IPS-18a (cell line): ENCODE measurements at regions not wholly inside any gene's neighbourhood (a gene's known extent, or its start where the extent isn't known, plus 50 kb on each side); places are given as distances from the start of the nearest gene placed in this dataset.

Source experiments
- H3K27ac ChIP-seq: one replicate; pipeline ENCODE4 v1.5.1; 2013; ENCODE audit warnings: low read length
- H3K27me3 ChIP-seq: one replicate; pipeline ENCODE4 v1.6.1; 2013; ENCODE audit warnings: mild to moderate bottlenecking, low read length; ENCODE audit not compliant: control insufficient read depth, insufficient read depth
- H3K36me3 ChIP-seq: one replicate; pipeline ENCODE4 v1.6.1; 2013; ENCODE audit warnings: low read depth, low read length; ENCODE audit not compliant: control insufficient read depth
- H3K4me1 ChIP-seq: one replicate; pipeline ENCODE4 v1.6.1; 2013; ENCODE audit warnings: low read depth, low read length; ENCODE audit not compliant: control insufficient read depth
- H3K4me3 ChIP-seq: one replicate; pipeline ENCODE4 v1.5.1; 2013; ENCODE audit warnings: low read length
- H3K9ac ChIP-seq: one replicate; pipeline ENCODE4 v1.6.1; 2013; ENCODE audit warnings: mild to moderate bottlenecking, low read length, moderate library complexity
- H3K9me3 ChIP-seq: one replicate; pipeline ENCODE4 v1.6.1; 2013; ENCODE audit warnings: low read depth, low read length; ENCODE audit not compliant: control insufficient read depth

DNA sequence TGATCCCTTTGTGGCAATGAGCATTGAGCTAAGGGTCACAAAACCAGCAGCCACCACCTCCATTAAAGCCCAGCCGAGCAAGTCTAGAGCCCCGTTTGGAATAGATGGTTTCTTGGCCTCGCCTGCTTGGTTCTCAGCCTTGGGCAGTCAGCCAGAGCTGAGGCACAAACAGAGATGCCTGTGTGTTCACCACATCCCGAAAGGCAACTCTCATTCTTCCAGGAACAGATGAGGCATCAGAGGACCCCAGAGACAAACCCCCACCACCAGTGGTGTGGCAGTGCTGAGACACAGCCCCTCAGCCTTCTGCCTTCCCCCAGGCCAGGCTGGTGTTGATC is 203.3 kb upstream of the ZMIZ1 start:
- Histone ChIP-seq H3K27ac (no peak overlapping the region), H3K27me3 (no peaks in the 10 kb centered on the region), H3K36me3 (no peaks in the 10 kb centered on the region), H3K9ac (no peak overlapping the region), H3K9me3 (no peaks in the 10 kb centered on the region), H3K4me1 (no peaks in the 10 kb centered on the region), H3K4me3 (no peak overlapping the region)

DNA sequence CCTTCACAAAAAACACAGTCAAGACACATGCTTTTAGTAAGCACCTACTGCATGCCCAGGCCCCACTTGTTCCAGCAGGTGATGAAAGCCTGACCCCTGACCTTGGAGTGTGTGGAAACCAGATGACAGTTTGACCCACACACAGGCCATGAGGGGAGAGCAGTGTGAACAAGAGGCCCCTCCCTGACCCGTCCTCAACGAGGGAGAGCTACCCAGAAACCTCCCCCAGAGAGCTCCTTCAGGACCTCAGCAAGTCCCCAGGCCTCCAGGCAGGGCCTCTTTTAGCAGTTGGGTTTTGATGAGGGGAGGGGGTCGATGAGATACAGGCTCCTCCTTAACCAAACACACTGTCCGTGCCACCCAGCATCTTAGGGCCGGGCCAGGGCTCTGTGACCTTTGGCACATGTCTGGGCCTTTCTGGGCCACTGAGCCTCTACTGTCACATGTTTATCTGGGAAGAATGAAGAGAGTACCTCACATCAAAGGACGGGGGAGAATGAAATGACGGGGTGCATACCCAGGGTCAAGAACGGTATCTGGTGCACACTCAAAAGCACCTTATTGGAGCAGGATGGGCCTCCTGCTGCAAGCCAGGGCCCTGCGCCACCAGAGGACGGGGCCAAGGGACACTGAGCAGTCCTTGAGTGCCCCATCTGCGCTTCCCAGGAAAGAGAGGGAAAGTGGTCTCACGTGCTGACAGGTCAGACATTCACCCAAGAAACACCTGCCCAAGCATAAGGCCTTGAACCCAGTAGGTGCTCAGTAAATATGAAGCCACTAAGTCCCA is 202.6 kb upstream of the ZMIZ1 start:
- H3K4me1 ChIP-seq, result no peaks in the 10 kb centered on the region
- H3K27me3 ChIP-seq, result no peaks in the 10 kb centered on the region
- no peaks in the 10 kb centered on the region for H3K36me3 ChIP-seq
- no peaks in the 10 kb centered on the region for H3K9me3 ChIP-seq
- H3K9ac ChIP-seq, result no peak overlapping the region
- no peak overlapping the region for H3K4me3 ChIP-seq
- no peak overlapping the region for H3K27ac ChIP-seq

DNA sequence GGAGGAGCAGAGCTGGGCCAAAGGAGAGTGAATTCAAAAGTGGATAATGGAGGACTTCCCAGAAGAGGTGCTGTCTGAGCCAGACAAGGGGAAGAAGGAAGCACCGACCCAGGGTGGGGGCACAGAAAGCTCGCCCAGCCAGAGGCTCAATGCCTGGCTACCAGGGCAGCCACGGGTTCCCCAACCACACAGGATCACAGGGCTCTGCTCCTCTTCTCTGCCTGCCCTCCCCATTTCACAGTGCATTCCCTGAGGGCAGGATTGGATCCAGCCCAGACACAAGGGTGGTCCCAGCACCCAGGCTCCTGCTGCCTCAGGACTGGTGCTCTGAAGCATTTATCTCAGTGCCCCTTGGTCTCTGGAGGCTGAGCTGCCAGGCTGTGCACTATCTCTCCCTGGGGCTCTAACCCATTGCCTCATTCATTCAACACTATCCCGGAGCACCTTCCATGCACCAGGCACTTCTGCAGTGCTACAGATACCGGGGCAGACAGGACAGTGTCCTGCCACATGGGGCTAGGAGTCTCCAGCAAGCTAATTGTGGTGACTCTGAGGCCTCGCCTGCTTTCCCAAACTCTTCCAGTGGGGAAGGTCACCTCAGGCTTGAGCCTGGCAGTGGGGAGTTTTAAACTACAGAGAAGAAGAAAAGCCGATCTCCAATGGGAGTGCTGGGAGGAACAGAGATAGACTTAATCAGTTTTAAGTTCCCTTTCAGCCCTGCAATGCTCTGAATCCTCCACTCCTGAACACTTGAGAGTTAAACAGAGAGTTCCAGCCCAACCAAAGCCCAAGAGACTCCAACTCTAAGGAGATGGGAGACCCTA is 201.8 kb upstream of the ZMIZ1 start:
- Histone ChIP-seq H3K9me3 (no peaks in the 10 kb centered on the region), H3K9ac (no peak overlapping the region), H3K27me3 (no peaks in the 10 kb centered on the region), H3K36me3 (no peaks in the 10 kb centered on the region), H3K27ac (no peak overlapping the region), H3K4me3 (no peak overlapping the region), H3K4me1 (no peaks in the 10 kb centered on the region)

DNA sequence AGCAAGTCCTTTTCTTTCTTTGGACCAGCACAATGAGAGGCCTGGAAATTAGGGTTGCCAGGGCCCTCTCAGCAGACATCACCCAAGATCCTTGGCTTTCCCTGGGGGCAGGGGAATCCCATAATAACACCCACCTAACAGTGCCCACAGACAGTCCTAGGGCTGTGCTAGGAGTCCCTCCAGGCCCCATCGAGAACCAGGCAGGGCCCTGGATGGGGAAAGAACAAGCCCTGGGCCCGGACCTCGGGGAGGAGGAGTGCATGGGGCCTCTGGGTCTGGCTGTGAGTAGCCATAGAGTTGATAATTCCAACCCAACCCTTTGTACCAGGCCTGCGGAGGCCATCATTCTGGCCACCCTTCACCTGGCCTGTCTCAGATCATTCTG is 201.2 kb upstream of the ZMIZ1 start:
- no peaks in the 10 kb centered on the region for H3K9me3 ChIP-seq
- H3K4me1 ChIP-seq, result no peaks in the 10 kb centered on the region

DNA sequence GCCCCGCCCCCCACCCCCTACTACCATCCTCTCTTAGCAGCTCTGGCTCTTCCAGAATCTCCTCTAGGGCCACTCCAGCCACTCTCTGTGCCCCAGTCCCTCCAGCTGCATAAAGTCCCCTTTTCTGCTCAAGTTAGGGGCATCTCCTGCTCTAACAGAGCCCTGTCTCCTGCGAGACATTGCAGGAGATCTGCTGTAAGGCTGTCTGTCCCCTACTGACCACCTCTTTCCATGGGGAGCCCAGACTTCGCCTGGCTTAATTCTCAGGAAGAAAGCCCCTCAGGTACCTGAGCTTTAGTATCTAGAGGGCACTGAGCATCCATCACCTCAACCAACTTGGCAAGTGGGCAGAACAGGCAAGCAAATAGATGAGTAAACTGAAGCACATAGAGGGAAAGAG is 200.7 kb upstream of the ZMIZ1 start:
- Histone ChIP-seq H3K4me1 (no peaks in the 10 kb centered on the region), H3K9ac (no peak overlapping the region), H3K27me3 (no peaks in the 10 kb centered on the region), H3K9me3 (no peaks in the 10 kb centered on the region), H3K4me3 (no peak overlapping the region), H3K27ac (no peak overlapping the region), H3K36me3 (no peaks in the 10 kb centered on the region)

More for the DNA sequence above, 201.2 kb upstream of the ZMIZ1 start:
- Histone ChIP-seq H3K36me3 (no peaks in the 10 kb centered on the region), H3K4me3 (no peak overlapping the region), H3K27me3 (no peaks in the 10 kb centered on the region), H3K27ac (no peak overlapping the region), H3K9ac (no peak overlapping the region)

DNA sequence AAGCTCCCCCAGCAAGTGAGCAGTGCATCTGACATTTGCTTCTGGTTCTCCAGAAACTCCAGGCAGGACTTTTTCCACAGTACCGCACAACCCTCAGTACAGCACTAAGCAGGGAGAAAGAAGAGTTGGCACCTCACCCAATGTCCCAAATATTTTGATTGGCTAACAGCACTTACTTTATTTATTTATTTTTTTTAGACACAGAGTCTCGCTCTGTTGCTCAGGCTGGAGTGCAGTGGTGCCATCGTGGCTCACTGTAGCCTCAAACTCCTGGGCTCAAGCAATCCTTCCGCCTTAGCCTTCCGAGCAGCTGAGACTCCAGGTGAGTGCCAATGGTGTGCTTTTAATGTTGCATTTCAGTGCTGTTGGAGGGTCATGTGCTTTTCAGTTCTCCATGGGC is 200.3 kb upstream of the ZMIZ1 start:
- Histone ChIP-seq H3K36me3 (no peaks in the 10 kb centered on the region), H3K4me3 (no peak overlapping the region), H3K4me1 (no peaks in the 10 kb centered on the region), H3K9me3 (no peaks in the 10 kb centered on the region), H3K27me3 (peaks cover 3% of the 10 kb centered on the region), H3K27ac (no peak overlapping the region), H3K9ac (no peak overlapping the region)

DNA sequence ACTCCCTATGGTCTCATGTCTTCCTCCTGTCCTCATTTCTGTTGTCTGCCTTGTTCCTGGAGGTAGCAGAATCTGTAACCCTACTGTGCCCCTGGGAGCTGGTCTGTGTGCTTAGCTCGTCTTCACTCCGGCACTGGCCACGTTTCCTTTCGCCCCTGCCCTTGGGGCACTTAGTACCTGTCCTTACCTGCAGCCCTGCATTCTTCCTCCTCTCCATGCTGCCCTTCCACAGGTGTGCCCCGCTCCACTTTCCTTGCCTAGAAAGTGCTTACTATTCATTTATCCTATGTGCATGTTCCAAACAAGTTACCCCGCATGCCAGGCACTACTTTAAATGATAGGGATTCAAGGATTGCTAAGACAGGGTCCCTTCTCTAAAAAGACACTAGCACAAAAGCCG is 199.9 kb upstream of the ZMIZ1 start:
- no peaks in the 10 kb centered on the region for H3K36me3 ChIP-seq

DNA sequence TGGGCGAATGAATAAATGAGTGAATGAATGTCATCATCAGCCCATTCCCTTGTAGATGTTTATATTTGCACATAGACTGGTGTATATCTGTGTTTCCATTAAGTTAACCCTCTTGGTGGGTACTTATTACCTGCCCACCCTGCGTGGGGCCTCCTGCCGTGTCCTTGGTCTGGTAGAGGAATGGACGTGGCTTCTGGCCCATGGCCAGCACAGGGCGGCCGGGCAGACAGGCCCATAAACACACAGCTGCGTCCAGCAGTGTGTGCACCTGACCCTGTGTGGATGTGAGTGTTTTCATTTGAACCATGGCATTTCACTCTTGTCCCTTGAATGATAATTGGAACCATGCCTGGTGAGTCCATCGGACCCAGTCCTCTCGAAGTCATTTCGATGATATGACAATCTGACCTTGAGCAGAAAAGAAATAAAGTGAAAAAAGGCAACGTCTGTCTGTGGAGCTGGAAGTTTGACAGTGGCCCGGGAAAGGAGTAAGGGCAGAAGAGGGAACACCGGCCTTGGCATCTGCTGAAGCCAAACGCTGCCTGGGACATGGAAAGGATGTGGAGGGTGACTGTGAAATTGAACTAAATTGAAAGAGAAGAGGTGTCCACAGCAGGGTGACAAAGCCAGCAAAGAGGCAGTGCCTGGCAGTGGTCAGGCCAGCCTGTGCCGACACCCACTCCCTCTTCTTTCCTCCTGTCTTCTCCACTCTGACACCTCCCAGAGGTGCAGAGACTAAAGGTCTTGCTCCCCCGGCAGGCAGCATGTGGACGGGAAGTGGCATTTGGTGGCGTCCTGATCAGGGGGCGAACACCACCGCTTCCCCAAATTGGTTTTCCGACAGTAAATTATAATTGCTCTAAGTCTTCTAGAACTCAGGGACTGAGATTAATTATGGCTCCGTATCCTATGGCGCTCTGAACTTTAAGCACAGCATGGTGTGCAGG is 199.0 kb upstream of the ZMIZ1 start:
- no peak overlapping the region for H3K4me3 ChIP-seq
- H3K27ac ChIP-seq, result no peak overlapping the region
- no peak overlapping the region for H3K9ac ChIP-seq
- H3K27me3 ChIP-seq, result peaks cover 16% of the 10 kb centered on the region
- H3K9me3 ChIP-seq, result no peaks in the 10 kb centered on the region
- H3K4me1 ChIP-seq, result peaks cover 3% of the 10 kb centered on the region
- H3K36me3 ChIP-seq, result no peaks in the 10 kb centered on the region

More for the DNA sequence above, 199.9 kb upstream of the ZMIZ1 start:
- no peaks in the 10 kb centered on the region for H3K4me1 ChIP-seq
- H3K27ac ChIP-seq, result no peak overlapping the region
- peaks cover 7% of the 10 kb centered on the region for H3K27me3 ChIP-seq
- no peaks in the 10 kb centered on the region for H3K9me3 ChIP-seq
- H3K9ac ChIP-seq, result no peak overlapping the region
- no peak overlapping the region for H3K4me3 ChIP-seq

DNA sequence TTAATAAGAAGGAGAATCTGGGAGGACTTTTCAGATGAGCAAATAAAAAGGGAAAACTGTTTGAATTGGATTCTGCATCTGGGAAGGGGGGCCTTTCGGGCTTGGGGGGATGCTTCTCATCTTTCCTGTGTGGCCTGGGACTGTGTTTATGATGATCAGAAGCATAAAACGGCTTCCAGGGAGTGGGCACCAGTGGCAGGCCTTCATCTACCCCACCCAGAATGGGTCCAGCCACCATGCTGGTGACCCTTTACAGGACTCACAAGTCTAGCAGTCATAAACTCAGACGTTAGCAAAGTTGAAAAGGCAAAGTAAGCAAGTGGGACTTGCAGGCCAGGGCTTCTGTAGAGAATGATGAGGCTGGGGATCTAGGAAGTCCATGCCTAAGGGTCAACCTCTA is 198.3 kb upstream of the ZMIZ1 start:
- Histone ChIP-seq H3K9me3 (no peaks in the 10 kb centered on the region), H3K36me3 (no peaks in the 10 kb centered on the region), H3K4me3 (no peak overlapping the region), H3K4me1 (peaks cover 9% of the 10 kb centered on the region), H3K27me3 (peaks cover 22% of the 10 kb centered on the region), H3K9ac (no peak overlapping the region), H3K27ac (no peak overlapping the region)

DNA sequence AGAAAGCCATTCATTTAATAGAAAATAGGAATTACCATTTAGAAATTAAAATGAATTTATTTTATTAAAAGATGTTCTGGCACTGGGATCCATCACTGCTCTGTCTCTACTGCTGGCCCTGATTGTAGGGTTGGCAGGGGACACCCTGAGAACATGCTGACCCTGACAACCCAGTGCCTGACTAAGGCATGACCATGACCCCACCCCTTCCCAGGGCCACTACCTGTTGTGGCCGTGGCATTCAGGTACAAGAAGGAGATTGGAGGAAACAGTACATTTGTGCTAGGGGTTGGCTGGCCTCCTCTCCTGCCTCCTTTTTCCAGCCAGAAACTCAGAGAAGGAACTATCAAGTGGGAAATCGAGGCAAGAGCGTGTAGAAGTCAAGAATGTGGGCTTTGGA is 197.0 kb upstream of the ZMIZ1 start:
- Histone ChIP-seq H3K36me3 (no peaks in the 10 kb centered on the region), H3K27ac (no peak overlapping the region), H3K9me3 (no peaks in the 10 kb centered on the region), H3K9ac (no peak overlapping the region), H3K4me3 (no peak overlapping the region), H3K27me3 (peaks cover 35% of the 10 kb centered on the region), H3K4me1 (peaks cover 16% of the 10 kb centered on the region)

DNA sequence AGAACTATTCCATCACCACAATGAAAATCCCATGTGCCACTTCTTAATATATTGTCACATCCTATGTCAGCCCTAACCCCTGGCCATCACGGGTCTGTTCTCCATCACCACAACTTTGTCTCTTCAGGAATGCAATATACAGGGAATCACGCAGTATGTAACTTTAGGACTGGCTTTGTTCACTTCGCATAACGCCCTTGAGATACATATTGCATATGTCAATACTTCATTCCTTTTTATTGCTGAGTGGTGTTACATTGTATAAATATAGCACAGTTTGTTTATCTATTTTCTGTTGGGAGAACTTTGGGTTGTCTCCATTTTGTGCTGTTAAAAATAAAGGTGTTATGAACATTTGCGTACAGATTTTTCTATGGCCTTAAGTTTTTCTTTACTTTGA is 195.4 kb upstream of the ZMIZ1 start:
- Histone ChIP-seq H3K27ac (no peak overlapping the region), H3K4me3 (no peak overlapping the region), H3K36me3 (no peaks in the 10 kb centered on the region), H3K27me3 (peaks cover 45% of the 10 kb centered on the region), H3K9me3 (no peaks in the 10 kb centered on the region), H3K9ac (no peak overlapping the region), H3K4me1 (peaks cover 16% of the 10 kb centered on the region)
